ENCODE measurements at regions not wholly inside any gene's neighbourhood (a gene's known extent, or its start where the extent isn't known, plus 50 kb on each side); places are given as distances from the start of the nearest gene placed in this dataset.
"Not testable (repeated sequence)": the region's sequence is repeated elsewhere in the genome, so short reads cannot be mapped to it uniquely, and the experiment has no call there.

DNA sequence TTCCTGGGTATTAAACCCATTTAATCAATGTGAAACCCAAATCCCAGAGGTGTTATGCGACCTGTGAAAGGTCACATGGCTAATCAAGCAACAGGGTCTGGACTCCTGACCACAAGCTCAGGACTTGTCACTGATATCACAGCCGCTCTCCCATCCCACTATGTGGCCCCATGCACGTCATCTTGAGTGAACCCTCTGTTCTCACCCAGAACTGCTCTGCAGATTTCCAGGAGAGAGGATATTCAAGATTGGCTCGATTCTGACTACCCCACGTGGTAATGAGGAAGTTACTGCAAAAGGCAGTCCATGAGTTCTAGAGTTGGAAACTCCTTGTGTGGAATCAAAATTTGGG lies 173.5 kb upstream of the ETV3 start:
- peaks cover 5% of the 10 kb centered on the region for H3K27me3 ChIP-seq (ENCODE audit: low read depth)
- intact Hi-C loops (cut with DNase I), result no loop called here
- H3K4me3 ChIP-seq, result no peak overlapping the region
- H3K9me3 ChIP-seq, result no peaks in the 10 kb centered on the region
- H3K4me1 ChIP-seq, result peaks cover 4% of the 10 kb centered on the region
- ATAC-seq (no peak), DNase-seq (no peak)
- no peaks in the 10 kb centered on the region for H3K36me3 ChIP-seq
- H3K27ac ChIP-seq, result no peak overlapping the region
- TF ChIP-seq CTCF (IDR thresholded peaks at IDR 0.05), result no peak

- H3K27me3 ChIP-seq (ENCODE audit: low read depth); H3K9me3 ChIP-seq; H3K27ac ChIP-seq; DNase-seq; H3K4me1 ChIP-seq; intact Hi-C loops (cut with DNase I); H3K4me3 ChIP-seq; H3K36me3 ChIP-seq: not testable (repeated sequence)
- TF ChIP-seq CTCF (IDR thresholded peaks at IDR 0.05), result peak; percentile 29
- peak; percentile 57 to 63 for ATAC-seq
These were observed 172.9 kb upstream of the ETV3 start for GRCh38 chr1:157310805-157311729.

DNA sequence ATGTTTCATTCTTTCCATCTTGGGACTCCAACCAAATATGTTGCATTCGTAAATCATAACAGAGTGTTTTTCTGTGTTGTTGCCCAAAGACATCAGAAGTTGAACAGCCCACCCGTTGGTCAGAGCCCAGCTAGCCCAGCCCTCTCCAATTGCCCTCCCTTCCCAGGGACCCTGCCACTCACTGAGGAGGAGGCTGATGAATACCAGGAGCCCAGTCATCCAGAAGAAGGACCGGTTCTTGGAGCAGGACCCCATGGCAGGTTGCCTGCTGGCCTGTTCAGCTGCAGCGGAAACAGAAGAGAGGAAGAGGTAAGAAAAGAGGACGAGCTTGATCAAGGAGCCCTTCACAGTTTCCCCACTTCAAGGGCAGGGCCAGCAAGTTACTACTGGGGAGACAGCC lies 172.2 kb upstream of the ETV3 start:
- intact Hi-C loops (cut with DNase I), result no loop called here
- H3K27me3 ChIP-seq (ENCODE audit: low read depth), result peaks cover 5% of the 10 kb centered on the region
- no peak overlapping the region for H3K4me3 ChIP-seq
- H3K9me3 ChIP-seq, result no peaks in the 10 kb centered on the region
- peaks cover 4% of the 10 kb centered on the region for H3K4me1 ChIP-seq
- DNase-seq (no peak), ATAC-seq (peak in 1 of 2 donors; percentile 4)
- no peak for TF ChIP-seq CTCF (IDR thresholded peaks at IDR 0.05)
- no peaks in the 10 kb centered on the region for H3K36me3 ChIP-seq
- H3K27ac ChIP-seq, result no peak overlapping the region

DNA sequence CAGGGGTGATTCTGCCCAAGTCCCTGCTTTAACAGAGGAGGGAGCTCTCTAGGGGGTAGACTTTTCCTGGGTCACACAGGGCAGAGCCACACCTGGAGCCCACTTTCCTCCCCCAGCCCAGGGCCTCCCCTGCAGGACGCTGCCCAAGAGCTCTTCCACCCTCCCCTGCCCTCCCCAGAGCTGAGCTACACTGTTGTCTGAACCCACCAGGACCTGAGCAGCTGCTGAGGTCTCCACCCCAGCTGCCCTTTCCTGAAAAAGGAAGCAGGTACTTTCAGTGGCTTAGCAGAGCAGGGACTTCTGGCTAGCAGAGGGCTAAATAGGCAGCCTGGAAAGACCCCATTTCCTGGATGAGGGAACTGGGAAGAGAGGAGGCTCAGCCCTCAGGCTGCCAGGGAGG lies 169.3 kb upstream of the ETV3 start:
- Histone ChIP-seq H3K9me3 (no peaks in the 10 kb centered on the region), H3K27me3 (ENCODE audit: low read depth) (peaks cover 5% of the 10 kb centered on the region), H3K4me3 (no peak overlapping the region), H3K27ac (no peak overlapping the region), H3K4me1 (peaks cover 4% of the 10 kb centered on the region), H3K36me3 (no peaks in the 10 kb centered on the region)
- TF ChIP-seq CTCF (IDR thresholded peaks at IDR 0.05), result no peak
- ATAC-seq (no peak), DNase-seq (no peak)
- intact Hi-C loops (cut with DNase I), result no loop called here

DNA sequence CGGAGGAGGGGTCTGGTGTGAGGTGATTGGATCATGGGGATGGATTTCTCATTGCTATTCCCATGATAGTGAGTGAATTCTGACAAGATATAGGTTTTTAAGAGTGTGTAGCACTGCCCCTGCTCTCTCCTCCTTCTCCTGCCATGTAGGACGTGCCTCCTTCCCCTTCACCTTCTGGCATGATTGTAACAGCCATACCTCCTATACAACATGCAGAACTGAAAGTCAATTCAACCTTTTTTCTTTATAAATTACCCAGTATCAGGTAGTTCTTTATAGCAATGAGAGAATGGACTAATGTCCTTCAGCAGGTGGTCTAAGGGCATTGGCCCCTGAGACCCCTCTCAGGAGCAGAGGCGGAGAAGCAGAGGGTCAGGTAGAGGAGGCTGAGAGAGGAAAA lies 168.7 kb upstream of the ETV3 start:
- H3K4me1 ChIP-seq, result peaks cover 4% of the 10 kb centered on the region
- no peak for ATAC-seq
- TF ChIP-seq CTCF (IDR thresholded peaks at IDR 0.05), result no peak

More for the DNA sequence above, 168.7 kb upstream of the ETV3 start:
- no peaks in the 10 kb centered on the region for H3K36me3 ChIP-seq
- H3K9me3 ChIP-seq, result no peaks in the 10 kb centered on the region
- H3K4me3 ChIP-seq, result no peak overlapping the region
- no peak overlapping the region for H3K27ac ChIP-seq
- intact Hi-C loops (cut with DNase I), result no loop called here
- peaks cover 5% of the 10 kb centered on the region for H3K27me3 ChIP-seq (ENCODE audit: low read depth)
- DNase-seq, result no peak
